ENCODE measurements at regions not wholly inside any gene's neighbourhood (a gene's known extent, or its start where the extent isn't known, plus 50 kb on each side); places are given as distances from the start of the nearest gene placed in this dataset.

GRCh38 chr2:145199827-145200706, 680.1 kb upstream of the ZEB2 start:
- no peaks in the 10 kb centered on the region for H3K4me1 ChIP-seq (ENCODE audit: insufficient read depth, low read length)
- H3K9me3 ChIP-seq (ENCODE audit: low read depth, low read length) = no peaks in the 10 kb centered on the region
- H3K4me3 ChIP-seq (ENCODE audit: low read length) = no peak overlapping the region
- H3K27me3 ChIP-seq (ENCODE audit: insufficient read depth, low read length) = no peaks in the 10 kb centered on the region

- Histone ChIP-seq H3K4me1 (ENCODE audit: insufficient read depth, low read length) (no peaks in the 10 kb centered on the region), H3K9me3 (ENCODE audit: low read depth, low read length) (no peaks in the 10 kb centered on the region), H3K4me3 (ENCODE audit: low read length) (no peak overlapping the region), H3K27me3 (ENCODE audit: insufficient read depth, low read length) (no peaks in the 10 kb centered on the region)
Measured at GRCh38 chr2:145199042-145199441, 679.1 kb upstream of the ZEB2 start.

GRCh38 chr2:145198555-145198954, 678.6 kb upstream of the ZEB2 start:
- H3K27me3 ChIP-seq (ENCODE audit: insufficient read depth, low read length) = no peaks in the 10 kb centered on the region
- H3K9me3 ChIP-seq (ENCODE audit: low read depth, low read length) = no peaks in the 10 kb centered on the region
- no peak overlapping the region for H3K4me3 ChIP-seq (ENCODE audit: low read length)
- H3K4me1 ChIP-seq (ENCODE audit: insufficient read depth, low read length) = no peaks in the 10 kb centered on the region

- Histone ChIP-seq H3K4me3 (ENCODE audit: low read length) (no peak overlapping the region), H3K9me3 (ENCODE audit: low read depth, low read length) (no peaks in the 10 kb centered on the region), H3K27me3 (ENCODE audit: insufficient read depth, low read length) (no peaks in the 10 kb centered on the region)
Measured at GRCh38 chr2:145197944-145198343, 678.0 kb upstream of the ZEB2 start.

GRCh38 chr2:145194673-145195072, 674.8 kb upstream of the ZEB2 start:
- H3K27me3 ChIP-seq (ENCODE audit: insufficient read depth, low read length) = no peaks in the 10 kb centered on the region
- no peaks in the 10 kb centered on the region for H3K4me1 ChIP-seq (ENCODE audit: insufficient read depth, low read length)
- no peaks in the 10 kb centered on the region for H3K9me3 ChIP-seq (ENCODE audit: low read depth, low read length)
- no peak overlapping the region for H3K4me3 ChIP-seq (ENCODE audit: low read length)

More at GRCh38 chr2:145197944-145198343, 678.0 kb upstream of the ZEB2 start:
- H3K4me1 ChIP-seq (ENCODE audit: insufficient read depth, low read length) = no peaks in the 10 kb centered on the region

- H3K4me3 ChIP-seq (ENCODE audit: low read length) = no peak overlapping the region
- H3K4me1 ChIP-seq (ENCODE audit: insufficient read depth, low read length) = no peaks in the 10 kb centered on the region
- H3K9me3 ChIP-seq (ENCODE audit: low read depth, low read length) = no peaks in the 10 kb centered on the region
- no peaks in the 10 kb centered on the region for H3K27me3 ChIP-seq (ENCODE audit: insufficient read depth, low read length)
Measured at GRCh38 chr2:145190031-145190703, 670.2 kb upstream of the ZEB2 start.

- Histone ChIP-seq H3K9me3 (ENCODE audit: low read depth, low read length) (no peaks in the 10 kb centered on the region), H3K4me3 (ENCODE audit: low read length) (no peak overlapping the region), H3K4me1 (ENCODE audit: insufficient read depth, low read length) (no peaks in the 10 kb centered on the region), H3K27me3 (ENCODE audit: insufficient read depth, low read length) (no peaks in the 10 kb centered on the region)
Measured at GRCh38 chr2:145186303-145186702, 666.4 kb upstream of the ZEB2 start.

- no peaks in the 10 kb centered on the region for H3K9me3 ChIP-seq (ENCODE audit: low read depth, low read length)
- H3K27me3 ChIP-seq (ENCODE audit: insufficient read depth, low read length) = no peaks in the 10 kb centered on the region
- no peaks in the 10 kb centered on the region for H3K4me1 ChIP-seq (ENCODE audit: insufficient read depth, low read length)
- H3K4me3 ChIP-seq (ENCODE audit: low read length) = no peak overlapping the region
Measured at GRCh38 chr2:145185696-145186095, 665.8 kb upstream of the ZEB2 start.

- Histone ChIP-seq H3K4me1 (ENCODE audit: insufficient read depth, low read length) (no peaks in the 10 kb centered on the region), H3K4me3 (ENCODE audit: low read length) (no peak overlapping the region), H3K27me3 (ENCODE audit: insufficient read depth, low read length) (no peaks in the 10 kb centered on the region), H3K9me3 (ENCODE audit: low read depth, low read length) (no peaks in the 10 kb centered on the region)
Measured at GRCh38 chr2:145184741-145185651, 665.1 kb upstream of the ZEB2 start.

GRCh38 chr2:145169285-145169684, 649.4 kb upstream of the ZEB2 start:
- H3K4me1 ChIP-seq (ENCODE audit: insufficient read depth, low read length) = no peaks in the 10 kb centered on the region
- H3K4me3 ChIP-seq (ENCODE audit: low read length) = no peak overlapping the region
- no peaks in the 10 kb centered on the region for H3K9me3 ChIP-seq (ENCODE audit: low read depth, low read length)
- no peaks in the 10 kb centered on the region for H3K27me3 ChIP-seq (ENCODE audit: insufficient read depth, low read length)

GRCh38 chr2:145168091-145168490, 648.2 kb upstream of the ZEB2 start:
- no peaks in the 10 kb centered on the region for H3K27me3 ChIP-seq (ENCODE audit: insufficient read depth, low read length)
- no peaks in the 10 kb centered on the region for H3K4me1 ChIP-seq (ENCODE audit: insufficient read depth, low read length)
- H3K9me3 ChIP-seq (ENCODE audit: low read depth, low read length) = no peaks in the 10 kb centered on the region
- no peak overlapping the region for H3K4me3 ChIP-seq (ENCODE audit: low read length)

- H3K4me3 ChIP-seq (ENCODE audit: low read length) = no peak overlapping the region
- no peaks in the 10 kb centered on the region for H3K27me3 ChIP-seq (ENCODE audit: insufficient read depth, low read length)
- H3K4me1 ChIP-seq (ENCODE audit: insufficient read depth, low read length) = no peaks in the 10 kb centered on the region
- no peaks in the 10 kb centered on the region for H3K9me3 ChIP-seq (ENCODE audit: low read depth, low read length)
Measured at GRCh38 chr2:145166731-145167302, 646.9 kb upstream of the ZEB2 start.

- H3K9me3 ChIP-seq (ENCODE audit: low read depth, low read length) = no peaks in the 10 kb centered on the region
- H3K4me1 ChIP-seq (ENCODE audit: insufficient read depth, low read length) = no peaks in the 10 kb centered on the region
- no peak overlapping the region for H3K4me3 ChIP-seq (ENCODE audit: low read length)
- no peaks in the 10 kb centered on the region for H3K27me3 ChIP-seq (ENCODE audit: insufficient read depth, low read length)
Measured at GRCh38 chr2:145161656-145162055, 641.7 kb upstream of the ZEB2 start.

- H3K27me3 ChIP-seq (ENCODE audit: insufficient read depth, low read length) = no peaks in the 10 kb centered on the region
- no peak overlapping the region for H3K4me3 ChIP-seq (ENCODE audit: low read length)
- H3K4me1 ChIP-seq (ENCODE audit: insufficient read depth, low read length) = no peaks in the 10 kb centered on the region
- no peaks in the 10 kb centered on the region for H3K9me3 ChIP-seq (ENCODE audit: low read depth, low read length)
Measured at GRCh38 chr2:145160855-145161254, 640.9 kb upstream of the ZEB2 start.

GRCh38 chr2:145159676-145160075, 639.8 kb upstream of the ZEB2 start:
- H3K27me3 ChIP-seq (ENCODE audit: insufficient read depth, low read length) = no peaks in the 10 kb centered on the region
- H3K9me3 ChIP-seq (ENCODE audit: low read depth, low read length) = no peaks in the 10 kb centered on the region
- no peaks in the 10 kb centered on the region for H3K4me1 ChIP-seq (ENCODE audit: insufficient read depth, low read length)
- no peak overlapping the region for H3K4me3 ChIP-seq (ENCODE audit: low read length)

Data from mononuclear cell (primary cell).